B cell (primary cell): ENCODE measurements at regions not wholly inside any gene's neighbourhood (a gene's known extent, or its start where the extent isn't known, plus 50 kb on each side); places are given as distances from the start of the nearest gene placed in this dataset.

Source experiments
- ATAC-seq: fragments of 200-7000 bp; cut with Tn5 transposase; one replicate; pipeline ENCODE4 v1.10.0; 2021; ENCODE audit warnings: low read depth, mild to moderate bottlenecking, moderate number of reproducible peaks, moderate library complexity
- CTCF ChIA-PET: fragments of 350-600 bp; sonication (Branson Sonifier 250); formaldehyde crosslinking; loops from one replicate; lab custom pipeline; 2021; ENCODE audit warnings: antibody characterized with exemption, inconsistent platforms; lab: Charles Lee
- POLR2A ChIA-PET: fragments of 350-600 bp; sonication (Branson Sonifier 250); formaldehyde crosslinking; loops from one replicate; lab custom pipeline; 2021; ENCODE audit warnings: antibody characterized with exemption; lab: Charles Lee
- DNase-seq: peaks from one replicate; pipeline ENCODE4 v3.0.0; 2013
- H2AFZ ChIP-seq: 2 replicates; pipeline ENCODE4 v1.6.1; 2012; ENCODE audit warnings: mild to moderate bottlenecking, low read depth, low read length; ENCODE audit not compliant: insufficient read depth, poor library complexity, severe bottlenecking
- H3K27ac ChIP-seq, 2 donors: 1 replicate in 1 of 2; 2 replicates in 1 of 2; pipeline ENCODE4 v1.5.1; 2012 to 2013; ENCODE audit warnings: low read length in 2 of 2, mild to moderate bottlenecking in 2 of 2, moderate library complexity in 1 of 2
- H3K27me3 ChIP-seq, 4 experiments: fragments of 200-600 bp in 1 of 4; sonication (generic) in 1 of 4; replicated peaks in 1 of 4; 1 replicate in 2 of 4; 2 replicates in 2 of 4; pipeline versions ENCODE4 v1.6.1 to v1.7.0; 2013 to 2016; ENCODE audit warnings: low read length in 3 of 4, mild to moderate bottlenecking in 2 of 4, mixed read lengths in 1 of 4, moderate library complexity in 1 of 4; ENCODE audit not compliant: insufficient read depth in 4 of 4, control insufficient read depth in 3 of 4; ENCODE audit errors: control extremely low read depth in 1 of 4
- H3K36me3 ChIP-seq, 2 experiments: replicated peaks in 1 of 2; 1 replicate in 1 of 2; 2 replicates in 1 of 2; pipeline versions ENCODE4 v1.6.1 to v1.7.1; 2013; ENCODE audit warnings: low read length in 1 of 2; ENCODE audit not compliant: insufficient read depth in 2 of 2, control insufficient read depth in 1 of 2; ENCODE audit errors: control extremely low read depth in 1 of 2, extremely low read depth in 1 of 2
- H3K4me1 ChIP-seq, 2 donors: fragments of 200-600 bp in 1 of 2; sonication (generic) in 1 of 2; 1 replicate in 1 of 2; 2 replicates in 1 of 2; pipeline versions ENCODE4 v1.5.1 to v1.6.1; 2013 to 2017; ENCODE audit warnings: low read length in 2 of 2; ENCODE audit not compliant: control insufficient read depth in 2 of 2, insufficient read depth in 2 of 2
- H3K4me2 ChIP-seq: replicated peaks from 2 replicates; pipeline ENCODE3; 2012; ENCODE audit warnings: mild to moderate bottlenecking, low read depth, low read length; ENCODE audit not compliant: poor library complexity, severe bottlenecking
- H3K4me3 ChIP-seq, 5 experiments: fragments of 200-600 bp in 1 of 5; sonication (generic) in 1 of 5; 1 replicate in 3 of 5; 2 replicates in 2 of 5; pipeline versions ENCODE4 v1.5.1 to v1.7.0; 2011 to 2016; ENCODE audit warnings: low read length in 4 of 5, mild to moderate bottlenecking in 4 of 5, low read depth in 2 of 5, control low read depth in 1 of 5, moderate library complexity in 1 of 5; ENCODE audit not compliant: insufficient read depth in 1 of 5; ENCODE audit errors: control extremely low read depth in 1 of 5, extremely low read depth in 1 of 5
- H3K79me2 ChIP-seq: fragments of 200-600 bp; sonication (generic); one replicate; pipeline ENCODE4 v1.6.0; 2016; ENCODE audit warnings: low read length; ENCODE audit not compliant: control insufficient read depth, insufficient read depth
- H3K9ac ChIP-seq: fragments of 200-600 bp; sonication (generic); 2 replicates; pipeline ENCODE4 v1.6.1; 2017; ENCODE audit warnings: mild to moderate bottlenecking, low read length, moderate library complexity
- H3K9me3 ChIP-seq, 3 donors: one replicate each; pipeline versions ENCODE4 v1.6.1 to v1.7.1; 2013; ENCODE audit warnings: low read length in 2 of 3; ENCODE audit not compliant: control insufficient read depth in 2 of 3, insufficient read depth in 1 of 3; ENCODE audit errors: control extremely low read depth in 1 of 3
- H4K20me1 ChIP-seq: 2 replicates; pipeline ENCODE4 v1.6.0; 2012; ENCODE audit warnings: mild to moderate bottlenecking, low read length; ENCODE audit not compliant: insufficient read depth, control insufficient read depth, poor library complexity, severe bottlenecking
- H3K27ac Mint-ChIP-seq: one replicate; pipeline ENCODE4 v1.8.0; 2021; ENCODE audit warnings: mixed read lengths
- H3K27me3 Mint-ChIP-seq: one replicate; pipeline ENCODE4 v1.8.0; 2021; ENCODE audit warnings: mixed read lengths
- H3K4me1 Mint-ChIP-seq: one replicate; pipeline ENCODE4 v1.8.0; 2021; ENCODE audit warnings: mixed read lengths
- H3K4me3 Mint-ChIP-seq: one replicate; pipeline ENCODE4 v1.8.0; 2021; ENCODE audit warnings: mixed read lengths
- H3K9me3 Mint-ChIP-seq: one replicate; pipeline ENCODE4 v1.8.0; 2022; ENCODE audit warnings: mixed read lengths; ENCODE audit not compliant: insufficient read depth
- EZH2 ChIP-seq: IDR thresholded peaks from 2 replicates; pipeline ENCODE4 v1.6.1; 2012; ENCODE audit warnings: borderline replicate concordance, low read depth, mild to moderate bottlenecking, moderate library complexity, low read length; ENCODE audit not compliant: insufficient read depth, poor library complexity, severe bottlenecking
- WGBS: methylation state at CpG from one replicate; pipeline ENCODE4 v1.1.5; 2013; ENCODE audit warnings: missing lambda C conversion rate; ENCODE audit not compliant: insufficient coverage; 5-methylcytosine and 5-hydroxymethylcytosine counted together
- intact Hi-C: fragments of 100-400 bp; cut with micrococcal nuclease; formaldehyde crosslinking; loops from one replicate; pipeline ENCODE4 v1.10.0; 2022
- TF ChIP-seq, protein P1 (sequence below): fragments of 200-600 bp; IDR thresholded peaks from one replicate; pipeline ENCODE4 v1.8.0; 2022; ENCODE audit warnings: antibody characterized with exemption, mild to moderate bottlenecking

DNA sequence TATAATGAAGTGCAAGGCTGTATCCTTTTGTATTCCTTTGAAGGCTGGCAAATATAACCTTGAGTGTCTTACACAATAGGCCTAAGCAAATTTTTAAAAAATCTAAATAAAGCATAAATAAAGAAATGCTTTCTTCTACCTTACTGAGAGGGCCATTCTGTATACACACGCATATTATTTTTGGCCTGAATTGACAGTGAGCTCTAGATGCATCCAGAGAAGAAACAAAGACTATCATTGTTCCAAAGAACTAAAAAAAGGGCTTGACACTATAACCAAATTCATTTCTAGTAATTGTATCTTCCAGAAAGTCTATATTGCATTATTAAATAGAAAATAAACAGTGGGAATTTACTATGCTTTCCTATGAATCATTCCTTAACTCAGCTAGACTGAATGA, 100.2 kb downstream of the MAGEB17 start:
- H3K4me3 ChIP-seq, result no peak overlapping the region
- H3K79me2 ChIP-seq, result no peaks in the 10 kb centered on the region
- H3K36me3 ChIP-seq, result no peaks in the 10 kb centered on the region
- no peaks in the 10 kb centered on the region for H3K4me1 ChIP-seq
- ChIA-PET POLR2A (no interaction called here), CTCF (no interaction called here)
- H3K9me3 Mint-ChIP-seq, result no peaks in the 10 kb centered on the region
- TF ChIP-seq, protein P1, sequence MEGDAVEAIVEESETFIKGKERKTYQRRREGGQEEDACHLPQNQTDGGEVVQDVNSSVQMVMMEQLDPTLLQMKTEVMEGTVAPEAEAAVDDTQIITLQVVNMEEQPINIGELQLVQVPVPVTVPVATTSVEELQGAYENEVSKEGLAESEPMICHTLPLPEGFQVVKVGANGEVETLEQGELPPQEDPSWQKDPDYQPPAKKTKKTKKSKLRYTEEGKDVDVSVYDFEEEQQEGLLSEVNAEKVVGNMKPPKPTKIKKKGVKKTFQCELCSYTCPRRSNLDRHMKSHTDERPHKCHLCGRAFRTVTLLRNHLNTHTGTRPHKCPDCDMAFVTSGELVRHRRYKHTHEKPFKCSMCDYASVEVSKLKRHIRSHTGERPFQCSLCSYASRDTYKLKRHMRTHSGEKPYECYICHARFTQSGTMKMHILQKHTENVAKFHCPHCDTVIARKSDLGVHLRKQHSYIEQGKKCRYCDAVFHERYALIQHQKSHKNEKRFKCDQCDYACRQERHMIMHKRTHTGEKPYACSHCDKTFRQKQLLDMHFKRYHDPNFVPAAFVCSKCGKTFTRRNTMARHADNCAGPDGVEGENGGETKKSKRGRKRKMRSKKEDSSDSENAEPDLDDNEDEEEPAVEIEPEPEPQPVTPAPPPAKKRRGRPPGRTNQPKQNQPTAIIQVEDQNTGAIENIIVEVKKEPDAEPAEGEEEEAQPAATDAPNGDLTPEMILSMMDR, result no peak
- TF ChIP-seq EZH2, result no peak
- no peak overlapping the region for H3K4me2 ChIP-seq
- no peak overlapping the region for H3K27ac ChIP-seq
- WGBS, result no CpG with 5 or more reads among the region's 1 CpG
- H2AFZ ChIP-seq, result no peak overlapping the region
- H4K20me1 ChIP-seq, result no peaks in the 10 kb centered on the region
- no peak overlapping the region for H3K4me3 Mint-ChIP-seq
- H3K27me3 Mint-ChIP-seq, result no peaks in the 10 kb centered on the region
- ATAC-seq (no peak), DNase-seq (no peak)
- no peaks in the 10 kb centered on the region for H3K9me3 ChIP-seq
- no peaks in the 10 kb centered on the region for H3K27me3 ChIP-seq
- no peak overlapping the region for H3K27ac Mint-ChIP-seq
- intact Hi-C loops, result no loop called here
- no peaks in the 10 kb centered on the region for H3K4me1 Mint-ChIP-seq
- H3K9ac ChIP-seq, result no peak overlapping the region

DNA sequence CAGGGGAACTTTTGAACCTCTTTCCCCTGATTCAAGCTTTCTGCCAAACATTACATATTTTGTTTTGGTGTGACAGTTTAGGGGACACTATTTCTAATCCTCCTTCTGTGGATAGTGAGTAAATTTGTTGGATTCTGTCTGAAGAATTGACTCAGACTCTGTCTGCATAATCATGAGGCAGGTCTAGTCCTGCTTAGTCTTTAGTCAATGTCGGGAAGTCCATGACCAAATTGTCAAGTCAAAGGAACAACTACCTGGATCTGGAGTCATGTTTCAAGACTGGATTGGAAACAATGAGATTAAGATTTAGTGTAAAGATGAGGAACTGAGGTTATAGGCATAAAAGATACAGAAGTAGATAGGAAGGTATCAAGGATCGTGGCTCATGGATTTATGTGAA, 100.9 kb downstream of the MAGEB17 start:
- Histone ChIP-seq H3K36me3 (no peaks in the 10 kb centered on the region), H3K4me2 (no peak overlapping the region), H3K9me3 (no peaks in the 10 kb centered on the region), H3K27ac (no peak overlapping the region), H3K27me3 (no peaks in the 10 kb centered on the region), H3K4me3 (no peak overlapping the region), H3K4me1 (no peaks in the 10 kb centered on the region), H3K9ac (no peak overlapping the region), H4K20me1 (no peaks in the 10 kb centered on the region), H3K79me2 (no peaks in the 10 kb centered on the region), H2AFZ (no peak overlapping the region)
- ChIA-PET CTCF (no interaction called here), POLR2A (no interaction called here)
- Mint-ChIP-seq H3K4me1 (no peaks in the 10 kb centered on the region), H3K4me3 (no peak overlapping the region), H3K9me3 (no peaks in the 10 kb centered on the region), H3K27ac (no peak overlapping the region), H3K27me3 (no peaks in the 10 kb centered on the region)
- intact Hi-C loops, result no loop called here
- 100% methylated on average over 1 of the region's 2 CpGs for WGBS
- TF ChIP-seq, protein P1, result no peak
- TF ChIP-seq EZH2, result no peak
- ATAC-seq (no peak), DNase-seq (no peak)
